CD4-positive, alpha-beta T cell treated with Interleukin-1 beta for 1 hour (primary cell): ENCODE measurements at regions not wholly inside any gene's neighbourhood (a gene's known extent, or its start where the extent isn't known, plus 50 kb on each side); places are given as distances from the start of the nearest gene placed in this dataset.
"Not testable (repeated sequence)": the region's sequence is repeated elsewhere in the genome, so short reads cannot be mapped to it uniquely, and the experiment has no call there.

ENCODE experiments used
- DNase-seq, 2 donors: peaks; one replicate each; pipeline ENCODE4 v3.0.0-alpha.2; 2020 to 2022

GRCh38 chr1:201639826-201640225 is 100.9 kb downstream of the NAV1 start:
- no peak for DNase-seq

GRCh38 chr1:201640624-201641023 is 101.7 kb downstream of the NAV1 start:
- no peak for DNase-seq

- no peak for DNase-seq
These were observed 102.8 kb downstream of the NAV1 start for GRCh38 chr1:201641524-201642253.

GRCh38 chr1:201643835-201644104 is 104.8 kb downstream of the NAV1 start:
- DNase-seq = no peak

- DNase-seq = no peak
These were observed 105.3 kb downstream of the NAV1 start for GRCh38 chr1:201644197-201644596.

- not testable (repeated sequence) for DNase-seq
These were observed 106.1 kb downstream of the NAV1 start for GRCh38 chr1:201645000-201645399.

- no peak for DNase-seq
These were observed 107.0 kb downstream of the NAV1 start for GRCh38 chr1:201645956-201646355.

GRCh38 chr1:201646411-201647022 is 107.6 kb downstream of the NAV1 start:
- no peak for DNase-seq

GRCh38 chr1:201647094-201647493 is 108.2 kb downstream of the NAV1 start:
- no peak for DNase-seq

- DNase-seq = no peak
These were observed 108.8 kb downstream of the NAV1 start for GRCh38 chr1:201647722-201648065.

- no peak for DNase-seq
These were observed 109.4 kb downstream of the NAV1 start for GRCh38 chr1:201648066-201648906.

- DNase-seq = no peak
These were observed 110.2 kb downstream of the NAV1 start for GRCh38 chr1:201648907-201649721.

- DNase-seq = no peak
These were observed 111.1 kb downstream of the NAV1 start for GRCh38 chr1:201649761-201650622.

GRCh38 chr1:201650623-201650933 is 111.7 kb downstream of the NAV1 start:
- no peak for DNase-seq

- DNase-seq = no peak
These were observed 113.3 kb downstream of the NAV1 start for GRCh38 chr1:201652181-201652580.

- DNase-seq = no peak
These were observed 114.3 kb downstream of the NAV1 start for GRCh38 chr1:201653233-201653632.

- DNase-seq = no peak
These were observed 115.0 kb downstream of the NAV1 start for GRCh38 chr1:201653883-201654282.

GRCh38 chr1:201655243-201655642 is 116.3 kb downstream of the NAV1 start:
- no peak for DNase-seq

- DNase-seq = no peak
These were observed 117.0 kb downstream of the NAV1 start for GRCh38 chr1:201655910-201656309.

- no peak for DNase-seq
These were observed 117.5 kb downstream of the NAV1 start for GRCh38 chr1:201656311-201657032.

GRCh38 chr1:201659572-201659971 is 120.6 kb downstream of the NAV1 start:
- no peak for DNase-seq
